ENCODE measurements at regions not wholly inside any gene's neighbourhood (a gene's known extent, or its start where the extent isn't known, plus 50 kb on each side); places are given as distances from the start of the nearest gene placed in this dataset.

GRCh38 chr7:10912077-10912476 is 61.6 kb upstream of the PHF14 start:
- TF ChIP-seq CTCF (IDR thresholded peaks at IDR 0.05), result no peak
- no peak for TF ChIP-seq POLR2AphosphoS5 (IDR thresholded peaks at IDR 0.05)
